Breast epithelium (tissue), 4 donors: ENCODE measurements at regions not wholly inside any gene's neighbourhood (a gene's known extent, or its start where the extent isn't known, plus 50 kb on each side); places are given as distances from the start of the nearest gene placed in this dataset.

ENCODE experiments used
- DNase-seq, 2 donors: peaks; one replicate each; pipeline ENCODE4 v3.0.0-alpha.2; 2019; ENCODE audit warnings: low spot score in 2 of 2
- H3K27ac ChIP-seq, 2 donors: fragments of 200-600 bp; sonication (generic) in 1 of 2; one replicate each; pipeline ENCODE4 v1.5.1; 2016 to 2019; ENCODE audit warnings: mild to moderate bottlenecking in 1 of 2
- H3K27me3 ChIP-seq, 2 donors: fragments of 200-600 bp; sonication (generic) in 1 of 2; one replicate each; pipeline versions ENCODE4 v1.5.1 to v1.6.0; 2017 to 2019; ENCODE audit warnings: control low read depth in 1 of 2, mild to moderate bottlenecking in 1 of 2
- H3K36me3 ChIP-seq: fragments of 200-600 bp; one replicate; pipeline ENCODE4 v1.5.1; 2019
- H3K4me1 ChIP-seq, 2 donors: fragments of 200-600 bp; sonication (generic); one replicate each; pipeline ENCODE4 v1.5.1; 2016 to 2019; ENCODE audit warnings: control low read depth in 1 of 2
- H3K4me3 ChIP-seq, 3 donors: fragments of 200-600 bp; sonication (generic); 1 replicate in 2 of 3; 2 replicates in 1 of 3; pipeline ENCODE4 v1.5.1; 2016 to 2019; ENCODE audit warnings: mild to moderate bottlenecking in 3 of 3, moderate library complexity in 2 of 3
- H3K9me3 ChIP-seq, 2 donors: fragments of 200-600 bp; sonication (generic) in 1 of 2; one replicate each; pipeline ENCODE4 v1.5.1; 2016 to 2019; ENCODE audit warnings: control low read depth in 1 of 2
- POLR2A ChIP-seq: fragments of 450-650 bp; IDR thresholded peaks from one replicate; pipeline ENCODE4 v1.6.1; 2016; ENCODE audit warnings: antibody characterized with exemption, mild to moderate bottlenecking, moderate library complexity
- POLR2AphosphoS5 ChIP-seq, 3 donors: sonication (generic); formaldehyde crosslinking; IDR thresholded peaks; one replicate each; pipeline ENCODE4 v1.6.1; 2017; ENCODE audit warnings: antibody characterized with exemption in 3 of 3
- intact Hi-C: fragments of 100-400 bp; cut with DNase I; formaldehyde crosslinking; loops from one replicate; pipeline ENCODE4 v1.15.1; 2023; ENCODE audit warnings: low total_unique reads
- TF ChIP-seq, protein P1 (sequence below), 3 donors: fragments of 450-650 bp; IDR thresholded peaks; one replicate each; pipeline ENCODE4 v1.5.1; 2016 to 2017; ENCODE audit warnings: antibody characterized with exemption in 3 of 3, mild to moderate bottlenecking in 3 of 3, moderate library complexity in 3 of 3

DNA sequence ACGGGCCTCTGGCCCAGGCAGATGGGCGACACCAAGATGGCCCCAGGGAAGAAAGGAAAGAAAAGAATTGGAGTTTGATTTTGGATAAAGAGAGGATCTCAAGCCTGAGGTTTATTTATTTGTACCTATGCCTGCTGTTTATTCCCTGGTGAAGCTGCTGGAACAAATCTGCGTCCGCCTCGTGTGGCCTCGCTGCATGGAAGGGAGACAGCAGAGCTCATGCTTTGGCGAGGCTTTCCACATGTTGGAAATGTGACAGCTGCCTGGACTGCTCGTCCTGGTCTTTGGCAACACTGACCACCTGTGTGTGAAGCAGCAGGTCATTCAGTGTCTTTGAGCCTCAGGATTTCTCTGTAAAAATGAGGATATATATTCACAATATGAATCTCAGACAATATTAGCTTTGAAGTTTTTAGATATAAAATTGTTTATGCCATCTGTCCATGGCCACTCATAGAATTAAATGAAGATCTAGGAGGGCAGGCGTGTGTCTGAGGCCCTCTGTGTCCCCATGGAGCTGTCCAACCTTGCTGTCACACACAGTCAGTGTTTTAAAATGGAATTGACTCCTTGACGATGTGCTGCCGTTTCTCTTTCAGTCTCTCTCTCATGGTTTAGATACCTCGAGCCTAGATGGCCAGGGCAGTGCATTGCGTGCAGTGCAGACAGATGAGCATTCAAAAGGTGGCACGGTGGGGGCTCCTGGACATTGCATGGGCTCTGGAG, 94.3 kb downstream of the SOCS6 start:
- Histone ChIP-seq H3K9me3 (no peaks in the 10 kb centered on the region), H3K27me3 (no peaks in the 10 kb centered on the region), H3K4me1 (no peaks in the 10 kb centered on the region), H3K36me3 (no peaks in the 10 kb centered on the region), H3K27ac (no peak overlapping the region), H3K4me3 (no peak overlapping the region)
- DNase-seq, result no peak
- TF ChIP-seq, protein P1, sequence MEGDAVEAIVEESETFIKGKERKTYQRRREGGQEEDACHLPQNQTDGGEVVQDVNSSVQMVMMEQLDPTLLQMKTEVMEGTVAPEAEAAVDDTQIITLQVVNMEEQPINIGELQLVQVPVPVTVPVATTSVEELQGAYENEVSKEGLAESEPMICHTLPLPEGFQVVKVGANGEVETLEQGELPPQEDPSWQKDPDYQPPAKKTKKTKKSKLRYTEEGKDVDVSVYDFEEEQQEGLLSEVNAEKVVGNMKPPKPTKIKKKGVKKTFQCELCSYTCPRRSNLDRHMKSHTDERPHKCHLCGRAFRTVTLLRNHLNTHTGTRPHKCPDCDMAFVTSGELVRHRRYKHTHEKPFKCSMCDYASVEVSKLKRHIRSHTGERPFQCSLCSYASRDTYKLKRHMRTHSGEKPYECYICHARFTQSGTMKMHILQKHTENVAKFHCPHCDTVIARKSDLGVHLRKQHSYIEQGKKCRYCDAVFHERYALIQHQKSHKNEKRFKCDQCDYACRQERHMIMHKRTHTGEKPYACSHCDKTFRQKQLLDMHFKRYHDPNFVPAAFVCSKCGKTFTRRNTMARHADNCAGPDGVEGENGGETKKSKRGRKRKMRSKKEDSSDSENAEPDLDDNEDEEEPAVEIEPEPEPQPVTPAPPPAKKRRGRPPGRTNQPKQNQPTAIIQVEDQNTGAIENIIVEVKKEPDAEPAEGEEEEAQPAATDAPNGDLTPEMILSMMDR (IDR thresholded peaks at IDR 0.05), result no peak
- no peak for TF ChIP-seq POLR2AphosphoS5 (IDR thresholded peaks at IDR 0.05)
- no peak for TF ChIP-seq POLR2A
- intact Hi-C loops, result no loop called here

DNA sequence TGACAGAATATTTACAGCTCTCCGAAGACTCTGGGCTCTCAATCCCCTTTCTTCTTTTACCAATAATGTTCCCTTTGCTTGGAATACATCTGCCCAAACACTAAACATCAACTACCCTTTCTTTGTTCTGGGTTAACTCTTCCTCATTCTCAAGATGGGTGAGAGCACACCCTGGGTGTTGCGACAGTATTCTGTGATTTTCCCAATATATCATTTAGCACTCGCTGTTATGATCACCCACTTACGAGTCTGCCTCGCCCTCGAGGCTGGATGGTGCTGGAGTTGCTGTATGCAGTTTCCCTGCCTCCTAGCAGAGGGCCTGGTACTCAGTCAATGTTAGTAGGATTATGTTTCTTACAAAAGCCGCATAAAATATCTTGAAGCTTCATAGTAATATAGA, 93.2 kb downstream of the SOCS6 start:
- H3K27me3 ChIP-seq, result no peaks in the 10 kb centered on the region
- H3K4me1 ChIP-seq, result no peaks in the 10 kb centered on the region
- DNase-seq, result no peak
- H3K4me3 ChIP-seq, result no peak overlapping the region
- no peaks in the 10 kb centered on the region for H3K9me3 ChIP-seq
- TF ChIP-seq POLR2AphosphoS5 (IDR thresholded peaks at IDR 0.05) (no peak), POLR2A (no peak)
- TF ChIP-seq, protein P1 (IDR thresholded peaks at IDR 0.05), result no peak
- no peaks in the 10 kb centered on the region for H3K36me3 ChIP-seq
- H3K27ac ChIP-seq, result peak overlapping the region; percentile 35 to 81
- intact Hi-C loops, result no loop called here

DNA sequence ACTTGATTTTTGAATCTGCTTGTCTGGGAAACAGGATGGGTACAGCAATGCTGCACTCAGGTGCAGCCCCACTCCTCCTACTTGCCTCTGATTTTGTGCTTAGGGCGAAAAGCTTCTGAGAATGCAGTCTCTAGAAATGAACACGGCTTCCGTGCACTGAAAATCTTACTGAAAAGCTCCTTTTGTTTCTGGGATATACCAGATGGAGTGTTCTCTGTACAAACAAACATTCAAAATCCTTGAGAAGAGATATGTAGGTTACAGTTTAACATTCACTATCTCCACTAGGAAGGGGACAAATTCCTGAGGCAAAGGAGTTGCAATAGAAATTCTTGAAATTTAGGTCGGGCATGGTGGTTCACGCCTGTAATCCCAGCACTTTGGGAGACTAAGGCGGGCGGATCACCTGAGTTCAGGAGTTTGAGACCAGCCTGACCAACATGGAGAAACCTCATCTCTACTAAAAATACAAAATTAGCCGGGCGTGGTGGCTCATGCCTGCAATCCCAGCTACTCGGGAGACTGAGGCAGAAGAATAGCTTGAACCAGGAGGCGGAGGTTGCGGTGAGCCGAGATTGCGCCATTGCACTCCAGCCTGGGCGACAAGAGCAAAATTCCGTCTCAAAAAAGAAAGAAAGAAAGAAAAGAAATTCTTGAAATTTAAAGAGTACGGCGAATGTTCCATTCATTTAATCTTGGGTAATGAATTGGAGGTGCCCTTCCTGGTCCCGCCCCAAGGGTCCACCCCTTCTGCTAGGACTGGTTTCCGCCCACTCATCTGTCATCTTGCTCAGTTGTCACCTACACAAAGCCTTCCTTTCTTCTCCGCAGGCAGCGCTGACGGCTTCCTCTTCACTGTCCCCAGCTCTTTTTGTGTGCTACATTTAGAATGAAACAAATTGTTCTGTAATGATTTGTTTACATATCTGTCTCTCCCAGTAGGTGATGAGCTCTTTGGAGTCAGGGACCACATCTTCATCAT, 92.4 kb downstream of the SOCS6 start:
- Histone ChIP-seq H3K4me1 (no peaks in the 10 kb centered on the region), H3K4me3 (no peak overlapping the region), H3K36me3 (no peaks in the 10 kb centered on the region), H3K27me3 (no peaks in the 10 kb centered on the region), H3K9me3 (no peaks in the 10 kb centered on the region), H3K27ac (peak overlapping the region; percentile 35 to 81)
- DNase-seq, result peak in 1 of 2 donors; percentile 72
- TF ChIP-seq POLR2AphosphoS5 (IDR thresholded peaks at IDR 0.05) (no peak), POLR2A (no peak)
- TF ChIP-seq, protein P1 (IDR thresholded peaks at IDR 0.05), result no peak
- intact Hi-C loops, result no loop called here
